ENCODE measurements at regions not wholly inside any gene's neighbourhood (a gene's known extent, or its start where the extent isn't known, plus 50 kb on each side); places are given as distances from the start of the nearest gene placed in this dataset.

DNA sequence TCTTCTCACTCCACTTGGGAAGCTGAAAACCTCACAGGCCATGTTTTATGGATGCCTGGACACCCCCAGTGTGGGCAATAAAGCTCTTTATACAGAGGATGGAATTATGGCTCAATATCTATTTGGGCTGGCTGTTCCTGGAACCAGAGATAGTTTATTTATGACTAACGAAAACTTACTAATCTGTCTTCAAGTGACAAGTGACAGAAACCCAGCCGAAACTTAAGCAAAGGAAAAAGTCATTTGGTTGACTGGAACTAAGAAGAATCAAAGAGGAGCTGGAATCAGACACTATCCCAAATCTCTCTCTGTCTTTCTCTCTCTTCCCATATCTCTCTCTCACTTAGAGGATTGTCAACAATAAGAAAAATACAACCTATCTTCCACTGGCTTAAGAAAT, 78.3 kb upstream of the CDK6 start:
- TF ChIP-seq YY1 (IDR thresholded peaks at IDR 0.05; ENCODE audit: insufficient read depth, insufficient read length) (no peak), ZNF274 (IDR thresholded peaks at IDR 0.05; ENCODE audit: low read depth, low read length) (no peak), SUZ12 (IDR thresholded peaks at IDR 0.05; ENCODE audit: extremely low read depth, insufficient read depth, insufficient read length) (no peak)
